ENCODE measurements at regions not wholly inside any gene's neighbourhood (a gene's known extent, or its start where the extent isn't known, plus 50 kb on each side); places are given as distances from the start of the nearest gene placed in this dataset.

- Histone ChIP-seq H3K36me3 (ENCODE audit: low read depth) (no peaks in the 10 kb centered on the region), H3K27me3 (ENCODE audit: insufficient read depth, poor library complexity, severe bottlenecking) (peaks cover 34% of the 10 kb centered on the region), H3K9me3 (ENCODE audit: severe bottlenecking) (no peaks in the 10 kb centered on the region), H3K4me1 (ENCODE audit: insufficient read depth, poor library complexity, severe bottlenecking) (no peaks in the 10 kb centered on the region), H3K4me3 (ENCODE audit: severe bottlenecking) (no peak overlapping the region), H3K27ac (ENCODE audit: poor library complexity, severe bottlenecking) (no peak overlapping the region)
- no peak for DNase-seq (ENCODE audit: low spot score)
- no peak for ATAC-seq (ENCODE audit: low read depth)
- TF ChIP-seq, protein P1, sequence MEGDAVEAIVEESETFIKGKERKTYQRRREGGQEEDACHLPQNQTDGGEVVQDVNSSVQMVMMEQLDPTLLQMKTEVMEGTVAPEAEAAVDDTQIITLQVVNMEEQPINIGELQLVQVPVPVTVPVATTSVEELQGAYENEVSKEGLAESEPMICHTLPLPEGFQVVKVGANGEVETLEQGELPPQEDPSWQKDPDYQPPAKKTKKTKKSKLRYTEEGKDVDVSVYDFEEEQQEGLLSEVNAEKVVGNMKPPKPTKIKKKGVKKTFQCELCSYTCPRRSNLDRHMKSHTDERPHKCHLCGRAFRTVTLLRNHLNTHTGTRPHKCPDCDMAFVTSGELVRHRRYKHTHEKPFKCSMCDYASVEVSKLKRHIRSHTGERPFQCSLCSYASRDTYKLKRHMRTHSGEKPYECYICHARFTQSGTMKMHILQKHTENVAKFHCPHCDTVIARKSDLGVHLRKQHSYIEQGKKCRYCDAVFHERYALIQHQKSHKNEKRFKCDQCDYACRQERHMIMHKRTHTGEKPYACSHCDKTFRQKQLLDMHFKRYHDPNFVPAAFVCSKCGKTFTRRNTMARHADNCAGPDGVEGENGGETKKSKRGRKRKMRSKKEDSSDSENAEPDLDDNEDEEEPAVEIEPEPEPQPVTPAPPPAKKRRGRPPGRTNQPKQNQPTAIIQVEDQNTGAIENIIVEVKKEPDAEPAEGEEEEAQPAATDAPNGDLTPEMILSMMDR (IDR thresholded peaks at IDR 0.05; ENCODE audit: poor library complexity, severe bottlenecking) = no peak
Observed at GRCh38 chr5:88488130-88488529, 219.5 kb upstream of the TMEM161B start.

- DNase-seq (ENCODE audit: low spot score) = no peak
- Histone ChIP-seq H3K4me1 (ENCODE audit: insufficient read depth, poor library complexity, severe bottlenecking) (no peaks in the 10 kb centered on the region), H3K4me3 (ENCODE audit: severe bottlenecking) (no peak overlapping the region), H3K36me3 (ENCODE audit: low read depth) (no peaks in the 10 kb centered on the region), H3K27ac (ENCODE audit: poor library complexity, severe bottlenecking) (no peak overlapping the region), H3K27me3 (ENCODE audit: insufficient read depth, poor library complexity, severe bottlenecking) (peaks cover 30% of the 10 kb centered on the region), H3K9me3 (ENCODE audit: severe bottlenecking) (no peaks in the 10 kb centered on the region)
- ATAC-seq (ENCODE audit: low read depth) = no peak
- TF ChIP-seq, protein P1 (IDR thresholded peaks at IDR 0.05; ENCODE audit: poor library complexity, severe bottlenecking) = no peak
Observed at GRCh38 chr5:88487066-88487465, 218.4 kb upstream of the TMEM161B start.

DNA sequence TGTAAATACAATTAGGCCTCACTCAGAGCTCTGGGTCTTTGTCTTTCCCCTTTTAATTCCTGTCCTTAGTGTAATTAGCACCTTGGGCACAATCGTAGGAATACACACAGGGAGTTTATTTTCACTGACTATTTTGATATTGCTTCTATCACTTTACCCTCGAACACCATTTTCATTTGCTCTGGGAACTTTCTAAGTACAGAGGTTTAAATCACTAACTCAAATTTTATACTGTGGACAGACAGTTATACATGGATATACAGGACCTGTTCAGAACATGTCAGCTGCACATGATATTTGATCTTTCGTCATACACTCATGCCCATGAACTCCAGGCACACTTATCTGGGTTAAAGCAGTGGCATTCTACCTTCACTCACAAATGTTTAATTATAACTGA is 217.8 kb upstream of the TMEM161B start:
- ATAC-seq (ENCODE audit: low read depth) (no peak), DNase-seq (ENCODE audit: low spot score) (no peak)
- TF ChIP-seq, protein P1 (IDR thresholded peaks at IDR 0.05; ENCODE audit: poor library complexity, severe bottlenecking) = no peak
- no peaks in the 10 kb centered on the region for H3K9me3 ChIP-seq (ENCODE audit: severe bottlenecking)
- H3K27me3 ChIP-seq (ENCODE audit: insufficient read depth, poor library complexity, severe bottlenecking) = peaks cover 34% of the 10 kb centered on the region
- H3K27ac ChIP-seq (ENCODE audit: poor library complexity, severe bottlenecking) = no peak overlapping the region
- H3K4me1 ChIP-seq (ENCODE audit: insufficient read depth, poor library complexity, severe bottlenecking) = no peaks in the 10 kb centered on the region
- H3K4me3 ChIP-seq (ENCODE audit: severe bottlenecking) = no peak overlapping the region
- no peaks in the 10 kb centered on the region for H3K36me3 ChIP-seq (ENCODE audit: low read depth)

- DNase-seq (ENCODE audit: low spot score) = no peak
- H3K4me1 ChIP-seq (ENCODE audit: insufficient read depth, poor library complexity, severe bottlenecking) = no peaks in the 10 kb centered on the region
- peaks cover 33% of the 10 kb centered on the region for H3K27me3 ChIP-seq (ENCODE audit: insufficient read depth, poor library complexity, severe bottlenecking)
- no peak for ATAC-seq (ENCODE audit: low read depth)
- H3K9me3 ChIP-seq (ENCODE audit: severe bottlenecking) = no peaks in the 10 kb centered on the region
- TF ChIP-seq, protein P1 (IDR thresholded peaks at IDR 0.05; ENCODE audit: poor library complexity, severe bottlenecking) = no peak
- no peaks in the 10 kb centered on the region for H3K36me3 ChIP-seq (ENCODE audit: low read depth)
- no peak overlapping the region for H3K27ac ChIP-seq (ENCODE audit: poor library complexity, severe bottlenecking)
- no peak overlapping the region for H3K4me3 ChIP-seq (ENCODE audit: severe bottlenecking)
Observed at GRCh38 chr5:88485531-88485930, 216.9 kb upstream of the TMEM161B start.

- Histone ChIP-seq H3K9me3 (ENCODE audit: severe bottlenecking) (no peaks in the 10 kb centered on the region), H3K36me3 (ENCODE audit: low read depth) (no peaks in the 10 kb centered on the region), H3K27ac (ENCODE audit: poor library complexity, severe bottlenecking) (no peak overlapping the region), H3K4me3 (ENCODE audit: severe bottlenecking) (no peak overlapping the region), H3K4me1 (ENCODE audit: insufficient read depth, poor library complexity, severe bottlenecking) (no peaks in the 10 kb centered on the region), H3K27me3 (ENCODE audit: insufficient read depth, poor library complexity, severe bottlenecking) (peaks cover 28% of the 10 kb centered on the region)
- TF ChIP-seq, protein P1 (IDR thresholded peaks at IDR 0.05; ENCODE audit: poor library complexity, severe bottlenecking) = no peak
- DNase-seq (ENCODE audit: low spot score) = no peak
- no peak for ATAC-seq (ENCODE audit: low read depth)
Observed at GRCh38 chr5:88483964-88484672, 215.5 kb upstream of the TMEM161B start.

Measured in RWPE2 (cell line).